ENCODE measurements at regions not wholly inside any gene's neighbourhood (a gene's known extent, or its start where the extent isn't known, plus 50 kb on each side); places are given as distances from the start of the nearest gene placed in this dataset.
"Not testable (repeated sequence)": the region's sequence is repeated elsewhere in the genome, so short reads cannot be mapped to it uniquely, and the experiment has no call there.

DNA sequence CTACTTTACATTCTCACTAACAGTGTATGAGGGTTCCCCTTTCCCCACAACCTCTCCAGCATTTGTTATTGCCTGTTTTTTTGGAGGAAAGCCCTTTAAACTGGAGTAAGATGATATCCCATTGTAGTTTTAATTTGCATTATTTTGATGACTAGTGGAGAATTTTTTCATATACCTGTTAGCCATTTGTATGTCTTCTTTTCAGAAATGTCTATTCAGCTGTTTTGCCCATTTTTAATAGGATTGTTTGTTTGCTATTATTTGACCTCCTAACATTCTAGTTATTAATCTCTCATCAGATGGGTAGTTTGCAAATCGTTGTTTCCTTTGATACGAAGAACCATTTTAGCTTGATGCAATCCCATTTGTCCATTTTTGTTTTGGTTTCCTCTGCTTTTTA is 165.0 kb downstream of the GLUL start:
- CTCF ChIA-PET = interaction anchor here (0.9 kb wide), 1 partner anchor 29 kb away, joined by 5 read pairs; no protein-coding TSS in a partner anchor

DNA sequence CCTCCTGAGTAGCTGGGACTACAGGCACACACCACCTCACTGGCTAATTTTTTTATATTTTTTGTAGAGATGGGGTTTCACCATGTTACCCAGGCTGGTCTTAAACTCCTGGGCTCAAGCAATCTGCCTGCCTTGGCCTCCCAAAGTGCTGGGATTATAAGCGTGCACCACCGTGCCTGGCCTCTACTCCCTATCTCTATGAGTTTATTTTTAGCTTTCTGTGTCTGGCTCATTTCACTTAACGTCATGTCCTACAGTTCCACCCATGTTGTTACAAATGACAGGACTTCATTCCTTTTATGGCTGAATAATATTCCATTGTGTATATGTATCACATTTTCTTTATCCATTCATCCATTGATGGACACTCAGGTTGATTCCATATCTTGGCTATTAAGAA is 164.2 kb upstream of the ZNF648 start:
- H3K9me3 Mint-ChIP-seq (ENCODE audit: low read depth, unreplicated experiment); H3K4me3 Mint-ChIP-seq (ENCODE audit: low read depth, unreplicated experiment); intact Hi-C loops (cut with micrococcal nuclease; ENCODE audit: unreplicated experiment); H3K27ac Mint-ChIP-seq (ENCODE audit: unreplicated experiment); BruUV-seq (replicated peaks); H3K36me3 Mint-ChIP-seq (ENCODE audit: insufficient read depth, unreplicated experiment); H3K27me3 Mint-ChIP-seq (ENCODE audit: unreplicated experiment); DNase-seq: not testable (repeated sequence)
- H3K4me1 Mint-ChIP-seq (ENCODE audit: low read depth, unreplicated experiment) = peaks cover 13% of the 10 kb centered on the region
- CTCF ChIA-PET = interaction anchor here (0.7 to 0.9 kb wide), 2 partner anchors 30 to 125 kb away, joined by 3 to 5 read pairs; no protein-coding TSS in a partner anchor

More for the DNA sequence above, 165.0 kb downstream of the GLUL start:
- intact Hi-C loops (cut with micrococcal nuclease; ENCODE audit: unreplicated experiment) = no loop called here
- DNase-seq = no peak
- TF ChIP-seq, protein P1, sequence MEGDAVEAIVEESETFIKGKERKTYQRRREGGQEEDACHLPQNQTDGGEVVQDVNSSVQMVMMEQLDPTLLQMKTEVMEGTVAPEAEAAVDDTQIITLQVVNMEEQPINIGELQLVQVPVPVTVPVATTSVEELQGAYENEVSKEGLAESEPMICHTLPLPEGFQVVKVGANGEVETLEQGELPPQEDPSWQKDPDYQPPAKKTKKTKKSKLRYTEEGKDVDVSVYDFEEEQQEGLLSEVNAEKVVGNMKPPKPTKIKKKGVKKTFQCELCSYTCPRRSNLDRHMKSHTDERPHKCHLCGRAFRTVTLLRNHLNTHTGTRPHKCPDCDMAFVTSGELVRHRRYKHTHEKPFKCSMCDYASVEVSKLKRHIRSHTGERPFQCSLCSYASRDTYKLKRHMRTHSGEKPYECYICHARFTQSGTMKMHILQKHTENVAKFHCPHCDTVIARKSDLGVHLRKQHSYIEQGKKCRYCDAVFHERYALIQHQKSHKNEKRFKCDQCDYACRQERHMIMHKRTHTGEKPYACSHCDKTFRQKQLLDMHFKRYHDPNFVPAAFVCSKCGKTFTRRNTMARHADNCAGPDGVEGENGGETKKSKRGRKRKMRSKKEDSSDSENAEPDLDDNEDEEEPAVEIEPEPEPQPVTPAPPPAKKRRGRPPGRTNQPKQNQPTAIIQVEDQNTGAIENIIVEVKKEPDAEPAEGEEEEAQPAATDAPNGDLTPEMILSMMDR (IDR thresholded peaks at IDR 0.05; ENCODE audit: unreplicated experiment) = no peak
- H3K4me3 Mint-ChIP-seq (ENCODE audit: low read depth, unreplicated experiment) = no peak overlapping the region
- H3K27ac Mint-ChIP-seq (ENCODE audit: unreplicated experiment) = no peak overlapping the region
- no TSS peak for BruUV-seq (replicated peaks)
- H3K27me3 Mint-ChIP-seq (ENCODE audit: unreplicated experiment) = no peaks in the 10 kb centered on the region
- H3K9me3 Mint-ChIP-seq (ENCODE audit: low read depth, unreplicated experiment) = peaks cover 4% of the 10 kb centered on the region
- H3K4me1 Mint-ChIP-seq (ENCODE audit: low read depth, unreplicated experiment) = peaks cover 13% of the 10 kb centered on the region
- H3K36me3 Mint-ChIP-seq (ENCODE audit: insufficient read depth, unreplicated experiment) = no peaks in the 10 kb centered on the region

DNA sequence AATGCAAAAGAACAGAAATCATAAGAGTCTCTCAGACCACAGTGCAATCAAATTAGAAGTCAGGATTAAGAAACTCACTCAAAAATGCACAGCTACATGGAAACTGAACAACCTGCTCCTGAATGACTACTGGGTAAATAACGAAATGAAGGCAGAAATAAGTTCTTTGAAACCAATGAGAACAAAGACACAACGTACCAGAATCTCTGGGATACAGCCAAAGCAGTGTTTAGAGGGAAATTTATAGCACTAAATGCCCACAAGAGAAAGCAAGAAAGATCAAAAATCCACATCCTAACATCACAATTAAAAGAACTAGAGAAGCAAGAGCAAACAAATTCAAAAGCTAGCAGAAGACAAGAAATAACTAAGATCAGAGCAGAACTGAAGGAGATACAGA is 160.5 kb upstream of the ZNF648 start:
- H3K9me3 Mint-ChIP-seq (ENCODE audit: low read depth, unreplicated experiment); H3K36me3 Mint-ChIP-seq (ENCODE audit: insufficient read depth, unreplicated experiment); CTCF ChIA-PET: not testable (repeated sequence)

DNA sequence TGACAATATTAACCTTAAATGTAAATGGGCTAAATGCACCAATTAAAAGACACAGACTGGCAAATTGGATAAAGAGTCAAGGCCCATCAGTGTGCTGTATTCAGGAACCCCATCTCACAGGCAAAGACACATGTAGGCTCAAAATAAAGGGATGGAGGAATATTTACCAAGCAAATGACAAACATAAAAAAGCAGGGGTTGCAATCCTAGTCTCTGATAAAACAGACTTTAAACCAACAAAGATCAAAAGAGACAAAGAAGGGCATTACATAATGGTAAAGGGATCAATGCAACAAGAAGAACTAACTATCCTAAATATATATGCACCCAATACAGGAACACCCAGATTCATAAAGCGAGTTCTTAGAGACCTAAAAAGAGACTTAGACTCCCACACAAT is 159.9 kb upstream of the ZNF648 start:
- BruUV-seq (replicated peaks); CTCF ChIA-PET; DNase-seq; H3K27ac Mint-ChIP-seq (ENCODE audit: unreplicated experiment); H3K27me3 Mint-ChIP-seq (ENCODE audit: unreplicated experiment); intact Hi-C loops (cut with micrococcal nuclease; ENCODE audit: unreplicated experiment); H3K36me3 Mint-ChIP-seq (ENCODE audit: insufficient read depth, unreplicated experiment); H3K9me3 Mint-ChIP-seq (ENCODE audit: low read depth, unreplicated experiment); H3K4me3 Mint-ChIP-seq (ENCODE audit: low read depth, unreplicated experiment): not testable (repeated sequence)
- peaks cover 20% of the 10 kb centered on the region for H3K4me1 Mint-ChIP-seq (ENCODE audit: low read depth, unreplicated experiment)

More for the DNA sequence above, 160.5 kb upstream of the ZNF648 start:
- H3K4me3 Mint-ChIP-seq (ENCODE audit: low read depth, unreplicated experiment); H3K27me3 Mint-ChIP-seq (ENCODE audit: unreplicated experiment); DNase-seq; intact Hi-C loops (cut with micrococcal nuclease; ENCODE audit: unreplicated experiment); BruUV-seq (replicated peaks); H3K27ac Mint-ChIP-seq (ENCODE audit: unreplicated experiment): not testable (repeated sequence)
- peaks cover 20% of the 10 kb centered on the region for H3K4me1 Mint-ChIP-seq (ENCODE audit: low read depth, unreplicated experiment)

DNA sequence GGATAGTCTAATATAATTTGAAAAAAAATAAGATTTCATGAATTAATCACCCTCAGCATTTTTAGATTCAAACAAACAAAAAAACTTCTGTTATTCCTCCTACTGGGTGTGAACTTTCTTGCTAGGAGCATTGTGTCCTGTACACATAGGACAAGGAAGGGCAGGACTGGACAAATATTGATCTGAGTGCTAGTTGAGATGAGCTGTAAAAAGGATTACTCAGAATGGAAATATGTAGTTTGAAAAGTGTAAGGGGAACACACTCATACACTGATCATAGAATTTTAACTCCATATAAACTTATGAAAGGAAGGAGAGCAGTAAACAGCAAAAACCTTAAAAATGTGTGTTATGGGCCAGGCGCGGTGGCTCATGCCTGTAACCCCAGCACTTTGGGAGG is 156.5 kb upstream of the ZNF648 start:
- BruUV-seq (replicated peaks) = no TSS peak
- Mint-ChIP-seq H3K27me3 (ENCODE audit: unreplicated experiment) (no peaks in the 10 kb centered on the region), H3K9me3 (ENCODE audit: low read depth, unreplicated experiment) (peaks cover 7% of the 10 kb centered on the region), H3K4me3 (ENCODE audit: low read depth, unreplicated experiment) (no peak overlapping the region), H3K4me1 (ENCODE audit: low read depth, unreplicated experiment) (peaks cover 20% of the 10 kb centered on the region), H3K27ac (ENCODE audit: unreplicated experiment) (no peak overlapping the region), H3K36me3 (ENCODE audit: insufficient read depth, unreplicated experiment) (no peaks in the 10 kb centered on the region)
- CTCF ChIA-PET = interaction anchor here (1.2 kb wide), 1 partner anchor 8 kb away, joined by 3 read pairs; no protein-coding TSS in a partner anchor
- DNase-seq = peak; percentile 13
- TF ChIP-seq, protein P1 (IDR thresholded peaks at IDR 0.05; ENCODE audit: unreplicated experiment) = no peak
- intact Hi-C loops (cut with micrococcal nuclease; ENCODE audit: unreplicated experiment) = loop anchor here (5.0 kb wide), 1 partner anchor 179 kb away; no protein-coding TSS in a partner anchor

DNA sequence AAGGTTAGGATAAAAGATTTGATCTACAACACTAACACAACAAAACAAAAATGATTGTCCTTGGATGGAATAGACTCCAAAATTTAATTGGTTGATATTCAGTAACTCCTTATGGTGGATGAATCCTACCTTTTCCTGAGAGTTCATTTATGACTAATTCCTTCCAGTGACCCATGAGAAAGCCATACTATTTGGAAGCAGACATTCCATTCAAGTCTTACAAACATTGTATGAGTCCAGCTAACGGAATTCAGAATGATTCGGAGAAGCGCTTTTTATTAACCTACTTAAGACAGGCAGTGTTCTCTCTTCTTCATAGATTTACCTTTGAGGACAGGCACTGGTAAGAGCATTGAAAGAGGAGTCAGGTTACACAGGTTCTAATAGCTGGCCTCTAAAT is 155.6 kb upstream of the ZNF648 start:
- DNase-seq = no peak
- TF ChIP-seq, protein P1 (IDR thresholded peaks at IDR 0.05; ENCODE audit: unreplicated experiment) = no peak
- H3K4me1 Mint-ChIP-seq (ENCODE audit: low read depth, unreplicated experiment) = peaks cover 20% of the 10 kb centered on the region

More for the DNA sequence above, 155.6 kb upstream of the ZNF648 start:
- intact Hi-C loops (cut with micrococcal nuclease; ENCODE audit: unreplicated experiment) = loop anchor here (5.0 kb wide), 1 partner anchor 180 kb away; no protein-coding TSS in a partner anchor
- BruUV-seq (replicated peaks) = no TSS peak
- H3K27me3 Mint-ChIP-seq (ENCODE audit: unreplicated experiment) = no peaks in the 10 kb centered on the region
- H3K9me3 Mint-ChIP-seq (ENCODE audit: low read depth, unreplicated experiment) = peaks cover 7% of the 10 kb centered on the region
- no peaks in the 10 kb centered on the region for H3K36me3 Mint-ChIP-seq (ENCODE audit: insufficient read depth, unreplicated experiment)
- CTCF ChIA-PET = no interaction called here
- no peak overlapping the region for H3K4me3 Mint-ChIP-seq (ENCODE audit: low read depth, unreplicated experiment)
- H3K27ac Mint-ChIP-seq (ENCODE audit: unreplicated experiment) = no peak overlapping the region

All from Calu3 (cell line).